Vagina (tissue), 2 donors: ENCODE measurements at regions not wholly inside any gene's neighbourhood (a gene's known extent, or its start where the extent isn't known, plus 50 kb on each side); places are given as distances from the start of the nearest gene placed in this dataset.

Experiments used
- DNase-seq, 2 donors: peaks; one replicate each; pipeline ENCODE4 v3.0.0-alpha.2; 2017; ENCODE audit errors: extremely low spot score in 2 of 2
- H3K27ac ChIP-seq: fragments of 200-600 bp; sonication (generic); one replicate; pipeline ENCODE4 v1.5.1; 2019
- H3K27me3 ChIP-seq: fragments of 200-600 bp; sonication (generic); one replicate; pipeline ENCODE4 v1.5.1; 2019
- H3K36me3 ChIP-seq, 2 donors: fragments of 200-600 bp; sonication (generic); one replicate each; pipeline ENCODE4 v1.5.1; 2017 to 2019
- H3K4me1 ChIP-seq: fragments of 200-600 bp; sonication (generic); one replicate; pipeline ENCODE4 v1.5.1; 2019
- H3K4me3 ChIP-seq, 2 donors: fragments of 200-600 bp; sonication (generic); 1 replicate in 1 of 2; 2 replicates in 1 of 2; pipeline ENCODE4 v1.5.1; 2016 to 2019
- H3K9me3 ChIP-seq: fragments of 200-600 bp; sonication (generic); one replicate; pipeline ENCODE4 v1.5.1; 2019
- CTCF ChIP-seq, 3 experiments: fragments of 450-650 bp in 2 of 3; fragments of 200-600 bp in 1 of 3; sonication (generic) in 1 of 3; IDR thresholded peaks; one replicate each; pipeline ENCODE4 v1.5.1; 2017 to 2019; ENCODE audit warnings: antibody characterized with exemption in 3 of 3, mild to moderate bottlenecking in 2 of 3, moderate library complexity in 2 of 3
- POLR2A ChIP-seq, 2 donors: fragments of 450-650 bp; IDR thresholded peaks; one replicate each; pipeline ENCODE4 v1.6.1; 2017; ENCODE audit warnings: antibody characterized with exemption in 2 of 2, mild to moderate bottlenecking in 2 of 2, moderate library complexity in 2 of 2
- POLR2AphosphoS5 ChIP-seq, 2 donors: sonication (generic); formaldehyde crosslinking; IDR thresholded peaks; one replicate each; pipeline ENCODE4 v1.9.0; 2017; ENCODE audit warnings: antibody characterized with exemption in 2 of 2, mild to moderate bottlenecking in 2 of 2, low read depth in 1 of 2; ENCODE audit not compliant: insufficient read depth in 1 of 2
- intact Hi-C: fragments of 100-400 bp; cut with DNase I; formaldehyde crosslinking; loops from one replicate; pipeline ENCODE4 v1.15.1; 2023

- no peaks in the 10 kb centered on the region for H3K9me3 ChIP-seq
- H3K27ac ChIP-seq, result no peak overlapping the region
- H3K27me3 ChIP-seq, result no peaks in the 10 kb centered on the region
- H3K36me3 ChIP-seq, result no peaks in the 10 kb centered on the region
- no peak for DNase-seq
- no peak overlapping the region for H3K4me3 ChIP-seq
- no peak for TF ChIP-seq POLR2AphosphoS5 (IDR thresholded peaks at IDR 0.05; ENCODE audit: insufficient read depth in 1 of 2, low read depth in 1 of 2)
- TF ChIP-seq POLR2A (IDR thresholded peaks at IDR 0.05), result no peak
- TF ChIP-seq CTCF (IDR thresholded peaks at IDR 0.05), result no peak
- intact Hi-C loops, result no loop called here
- H3K4me1 ChIP-seq, result no peaks in the 10 kb centered on the region
Observed at GRCh38 chr4:23224684-23225420, 532.1 kb downstream of the GBA3 start.

GRCh38 chr4:23220911-23221310, 528.2 kb downstream of the GBA3 start:
- no peaks in the 10 kb centered on the region for H3K9me3 ChIP-seq
- H3K4me3 ChIP-seq, result no peak overlapping the region
- DNase-seq, result no peak
- H3K4me1 ChIP-seq, result no peaks in the 10 kb centered on the region
- no peaks in the 10 kb centered on the region for H3K36me3 ChIP-seq
- H3K27ac ChIP-seq, result no peak overlapping the region
- TF ChIP-seq POLR2AphosphoS5 (IDR thresholded peaks at IDR 0.05; ENCODE audit: insufficient read depth in 1 of 2, low read depth in 1 of 2) (no peak), CTCF (IDR thresholded peaks at IDR 0.05) (no peak), POLR2A (IDR thresholded peaks at IDR 0.05) (no peak)
- intact Hi-C loops, result no loop called here
- no peaks in the 10 kb centered on the region for H3K27me3 ChIP-seq

GRCh38 chr4:23219779-23220408, 527.2 kb downstream of the GBA3 start:
- Histone ChIP-seq H3K9me3 (no peaks in the 10 kb centered on the region), H3K36me3 (no peaks in the 10 kb centered on the region), H3K4me3 (no peak overlapping the region), H3K4me1 (no peaks in the 10 kb centered on the region), H3K27ac (no peak overlapping the region), H3K27me3 (no peaks in the 10 kb centered on the region)
- DNase-seq, result no peak
- intact Hi-C loops, result no loop called here
- TF ChIP-seq CTCF (IDR thresholded peaks at IDR 0.05) (no peak), POLR2AphosphoS5 (IDR thresholded peaks at IDR 0.05; ENCODE audit: insufficient read depth in 1 of 2, low read depth in 1 of 2) (no peak), POLR2A (IDR thresholded peaks at IDR 0.05) (no peak)

GRCh38 chr4:23213198-23213597, 520.5 kb downstream of the GBA3 start:
- no peak for DNase-seq
- Histone ChIP-seq H3K4me1 (no peaks in the 10 kb centered on the region), H3K27ac (no peak overlapping the region), H3K36me3 (no peaks in the 10 kb centered on the region), H3K9me3 (no peaks in the 10 kb centered on the region), H3K4me3 (no peak overlapping the region), H3K27me3 (no peaks in the 10 kb centered on the region)
- TF ChIP-seq CTCF (IDR thresholded peaks at IDR 0.05) (no peak), POLR2AphosphoS5 (IDR thresholded peaks at IDR 0.05; ENCODE audit: insufficient read depth in 1 of 2, low read depth in 1 of 2) (no peak)
- intact Hi-C loops, result no loop called here

GRCh38 chr4:23212558-23212957, 519.8 kb downstream of the GBA3 start:
- H3K36me3 ChIP-seq, result no peaks in the 10 kb centered on the region
- DNase-seq, result no peak
- H3K27ac ChIP-seq, result no peak overlapping the region
- no peaks in the 10 kb centered on the region for H3K27me3 ChIP-seq
- TF ChIP-seq POLR2AphosphoS5 (IDR thresholded peaks at IDR 0.05; ENCODE audit: insufficient read depth in 1 of 2, low read depth in 1 of 2) (no peak), POLR2A (IDR thresholded peaks at IDR 0.05) (no peak), CTCF (IDR thresholded peaks at IDR 0.05) (no peak)
- no peaks in the 10 kb centered on the region for H3K9me3 ChIP-seq
- no peaks in the 10 kb centered on the region for H3K4me1 ChIP-seq
- intact Hi-C loops, result no loop called here
- H3K4me3 ChIP-seq, result no peak overlapping the region
